ENCODE measurements at regions not wholly inside any gene's neighbourhood (a gene's known extent, or its start where the extent isn't known, plus 50 kb on each side); places are given as distances from the start of the nearest gene placed in this dataset.

DNA sequence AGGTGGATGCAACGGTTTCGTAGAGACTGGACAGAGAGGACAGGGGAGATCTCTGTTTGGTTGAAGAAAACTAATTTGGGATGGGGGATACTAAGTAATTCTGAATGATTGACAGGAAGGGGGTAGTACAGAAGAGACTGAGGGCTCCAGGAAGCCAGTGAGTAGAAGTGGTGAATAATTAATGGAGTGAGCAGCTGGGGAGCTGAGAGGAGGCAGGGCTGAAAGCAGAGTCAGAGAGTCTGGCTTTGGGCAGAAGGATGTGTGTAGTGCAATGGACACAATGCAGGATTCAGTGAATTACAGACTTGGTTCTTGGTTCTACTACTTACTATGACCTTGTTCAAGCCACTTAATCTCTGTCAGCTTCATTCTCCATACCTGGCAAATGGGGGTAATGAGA, 161.7 kb downstream of the RBMX2 start:
- TF ChIP-seq, protein P1, sequence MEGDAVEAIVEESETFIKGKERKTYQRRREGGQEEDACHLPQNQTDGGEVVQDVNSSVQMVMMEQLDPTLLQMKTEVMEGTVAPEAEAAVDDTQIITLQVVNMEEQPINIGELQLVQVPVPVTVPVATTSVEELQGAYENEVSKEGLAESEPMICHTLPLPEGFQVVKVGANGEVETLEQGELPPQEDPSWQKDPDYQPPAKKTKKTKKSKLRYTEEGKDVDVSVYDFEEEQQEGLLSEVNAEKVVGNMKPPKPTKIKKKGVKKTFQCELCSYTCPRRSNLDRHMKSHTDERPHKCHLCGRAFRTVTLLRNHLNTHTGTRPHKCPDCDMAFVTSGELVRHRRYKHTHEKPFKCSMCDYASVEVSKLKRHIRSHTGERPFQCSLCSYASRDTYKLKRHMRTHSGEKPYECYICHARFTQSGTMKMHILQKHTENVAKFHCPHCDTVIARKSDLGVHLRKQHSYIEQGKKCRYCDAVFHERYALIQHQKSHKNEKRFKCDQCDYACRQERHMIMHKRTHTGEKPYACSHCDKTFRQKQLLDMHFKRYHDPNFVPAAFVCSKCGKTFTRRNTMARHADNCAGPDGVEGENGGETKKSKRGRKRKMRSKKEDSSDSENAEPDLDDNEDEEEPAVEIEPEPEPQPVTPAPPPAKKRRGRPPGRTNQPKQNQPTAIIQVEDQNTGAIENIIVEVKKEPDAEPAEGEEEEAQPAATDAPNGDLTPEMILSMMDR (IDR thresholded peaks at IDR 0.05): no peak
- TF ChIP-seq EZH2phosphoT487 (IDR thresholded peaks at IDR 0.05): no peak
